ENCODE measurements at regions not wholly inside any gene's neighbourhood (a gene's known extent, or its start where the extent isn't known, plus 50 kb on each side); places are given as distances from the start of the nearest gene placed in this dataset.

DNA sequence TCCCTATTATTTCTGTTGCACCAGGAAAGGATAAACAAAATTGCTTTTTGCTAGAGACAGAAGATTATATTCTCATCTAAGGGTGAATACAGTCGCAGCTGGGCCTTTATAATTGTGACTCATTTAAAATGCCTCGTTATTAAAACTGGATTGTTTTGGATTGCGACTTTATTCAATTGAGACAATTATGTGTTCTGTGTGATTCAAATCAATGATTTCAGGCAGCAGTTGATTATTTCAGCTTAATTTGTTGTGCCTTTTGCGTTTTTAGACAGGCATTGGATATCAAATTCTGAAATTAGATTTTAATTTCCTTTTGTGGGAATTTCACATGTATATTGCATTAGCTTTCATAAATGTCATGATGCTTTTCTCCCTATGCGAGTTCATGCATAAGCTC, 778.1 kb upstream of the SOX11 start:
- Mint-ChIP-seq H3K27ac (no peak overlapping the region), H3K27me3 (ENCODE audit: insufficient read depth, low read depth) (no peaks in the 10 kb centered on the region), H3K4me3 (no peak overlapping the region), H3K4me1 (no peaks in the 10 kb centered on the region), H3K9me3 (peaks cover 3% of the 10 kb centered on the region), H3K36me3 (no peaks in the 10 kb centered on the region)
- no peaks in the 10 kb centered on the region for H3K79me2 ChIP-seq (ENCODE audit: low read depth)
- H3K27ac ChIP-seq, result no peak overlapping the region
- no peak overlapping the region for H3K4me3 ChIP-seq
- H3K9me3 ChIP-seq (ENCODE audit: low read depth), result no peaks in the 10 kb centered on the region
- H3K36me3 ChIP-seq, result no peaks in the 10 kb centered on the region
- H4K20me1 ChIP-seq (ENCODE audit: low read depth), result no peaks in the 10 kb centered on the region
- no peaks in the 10 kb centered on the region for H3K27me3 ChIP-seq
- H3F3A ChIP-seq (ENCODE audit: low read depth), result no peaks in the 10 kb centered on the region
- H3K9ac ChIP-seq, result no peak overlapping the region
- H2AFZ ChIP-seq (replicated peaks), result no peak overlapping the region
- TF ChIP-seq, protein P1, sequence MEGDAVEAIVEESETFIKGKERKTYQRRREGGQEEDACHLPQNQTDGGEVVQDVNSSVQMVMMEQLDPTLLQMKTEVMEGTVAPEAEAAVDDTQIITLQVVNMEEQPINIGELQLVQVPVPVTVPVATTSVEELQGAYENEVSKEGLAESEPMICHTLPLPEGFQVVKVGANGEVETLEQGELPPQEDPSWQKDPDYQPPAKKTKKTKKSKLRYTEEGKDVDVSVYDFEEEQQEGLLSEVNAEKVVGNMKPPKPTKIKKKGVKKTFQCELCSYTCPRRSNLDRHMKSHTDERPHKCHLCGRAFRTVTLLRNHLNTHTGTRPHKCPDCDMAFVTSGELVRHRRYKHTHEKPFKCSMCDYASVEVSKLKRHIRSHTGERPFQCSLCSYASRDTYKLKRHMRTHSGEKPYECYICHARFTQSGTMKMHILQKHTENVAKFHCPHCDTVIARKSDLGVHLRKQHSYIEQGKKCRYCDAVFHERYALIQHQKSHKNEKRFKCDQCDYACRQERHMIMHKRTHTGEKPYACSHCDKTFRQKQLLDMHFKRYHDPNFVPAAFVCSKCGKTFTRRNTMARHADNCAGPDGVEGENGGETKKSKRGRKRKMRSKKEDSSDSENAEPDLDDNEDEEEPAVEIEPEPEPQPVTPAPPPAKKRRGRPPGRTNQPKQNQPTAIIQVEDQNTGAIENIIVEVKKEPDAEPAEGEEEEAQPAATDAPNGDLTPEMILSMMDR (IDR thresholded peaks at IDR 0.05), result no peak
- no peak overlapping the region for H3K4me2 ChIP-seq
- DNase-seq (ENCODE audit: low spot score), result no peak
- H3K4me1 ChIP-seq, result no peaks in the 10 kb centered on the region

- Histone ChIP-seq H3K79me2 (ENCODE audit: low read depth) (no peaks in the 10 kb centered on the region), H2AFZ (replicated peaks) (no peak overlapping the region), H3F3A (ENCODE audit: low read depth) (no peaks in the 10 kb centered on the region), H4K20me1 (ENCODE audit: low read depth) (no peaks in the 10 kb centered on the region), H3K9ac (no peak overlapping the region), H3K4me1 (no peaks in the 10 kb centered on the region), H3K4me3 (no peak overlapping the region), H3K4me2 (no peak overlapping the region), H3K36me3 (no peaks in the 10 kb centered on the region), H3K9me3 (ENCODE audit: low read depth) (no peaks in the 10 kb centered on the region), H3K27ac (no peak overlapping the region), H3K27me3 (no peaks in the 10 kb centered on the region)
- no peak for DNase-seq (ENCODE audit: low spot score)
- no peak overlapping the region for H3K27ac Mint-ChIP-seq
- H3K4me1 Mint-ChIP-seq, result no peaks in the 10 kb centered on the region
- H3K36me3 Mint-ChIP-seq, result no peaks in the 10 kb centered on the region
- H3K27me3 Mint-ChIP-seq (ENCODE audit: insufficient read depth, low read depth), result no peaks in the 10 kb centered on the region
- H3K9me3 Mint-ChIP-seq, result peaks cover 3% of the 10 kb centered on the region
- TF ChIP-seq EZH2phosphoT487 (IDR thresholded peaks at IDR 0.05) (no peak), EZH2 (IDR thresholded peaks at IDR 0.05) (no peak)
- TF ChIP-seq, protein P1 (IDR thresholded peaks at IDR 0.05), result no peak
- H3K4me3 Mint-ChIP-seq, result no peak overlapping the region
Observed at GRCh38 chr2:4914551-4914950, 777.6 kb upstream of the SOX11 start.

- Histone ChIP-seq H3K36me3 (no peaks in the 10 kb centered on the region), H3K9ac (no peak overlapping the region), H3K4me2 (no peak overlapping the region), H3K9me3 (ENCODE audit: low read depth) (no peaks in the 10 kb centered on the region), H2AFZ (replicated peaks) (no peak overlapping the region), H3K27me3 (no peaks in the 10 kb centered on the region), H3K4me3 (no peak overlapping the region), H3F3A (ENCODE audit: low read depth) (no peaks in the 10 kb centered on the region), H3K4me1 (no peaks in the 10 kb centered on the region), H3K79me2 (ENCODE audit: low read depth) (no peaks in the 10 kb centered on the region), H3K27ac (no peak overlapping the region), H4K20me1 (ENCODE audit: low read depth) (no peaks in the 10 kb centered on the region)
- no peak overlapping the region for H3K4me3 Mint-ChIP-seq
- no peak overlapping the region for H3K27ac Mint-ChIP-seq
- H3K4me1 Mint-ChIP-seq, result no peaks in the 10 kb centered on the region
- H3K9me3 Mint-ChIP-seq, result peaks cover 3% of the 10 kb centered on the region
- H3K27me3 Mint-ChIP-seq (ENCODE audit: insufficient read depth, low read depth), result no peaks in the 10 kb centered on the region
- no peaks in the 10 kb centered on the region for H3K36me3 Mint-ChIP-seq
- TF ChIP-seq EZH2phosphoT487 (IDR thresholded peaks at IDR 0.05), result no peak
- no peak for TF ChIP-seq EZH2 (IDR thresholded peaks at IDR 0.05)
- TF ChIP-seq, protein P1 (IDR thresholded peaks at IDR 0.05), result no peak
- no peak for DNase-seq (ENCODE audit: low spot score)
Observed at GRCh38 chr2:4915357-4915756, 776.8 kb upstream of the SOX11 start.

DNA sequence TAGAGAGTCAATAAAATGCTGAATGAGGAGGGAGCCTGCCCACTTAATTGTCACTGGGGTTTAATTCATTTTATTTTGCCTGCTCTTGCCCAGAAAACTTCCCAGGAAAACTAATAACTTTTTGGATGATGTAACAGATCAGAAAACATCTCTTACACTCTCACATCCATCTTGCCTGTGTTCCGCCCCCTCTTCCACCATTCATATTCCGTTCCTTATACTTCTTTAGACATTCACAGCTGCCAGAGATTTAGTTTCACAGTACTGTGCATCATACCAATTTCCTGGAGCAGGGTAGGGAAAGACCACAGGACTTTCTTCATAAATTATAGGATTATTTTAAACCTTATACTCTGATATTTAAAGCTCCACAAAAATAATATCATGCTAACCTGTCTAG, 776.1 kb upstream of the SOX11 start:
- no peak overlapping the region for H3K27ac Mint-ChIP-seq
- Histone ChIP-seq H4K20me1 (ENCODE audit: low read depth) (no peaks in the 10 kb centered on the region), H3F3A (ENCODE audit: low read depth) (no peaks in the 10 kb centered on the region), H3K9me3 (ENCODE audit: low read depth) (no peaks in the 10 kb centered on the region), H3K36me3 (no peaks in the 10 kb centered on the region), H3K4me1 (no peaks in the 10 kb centered on the region), H3K9ac (no peak overlapping the region), H3K27me3 (no peaks in the 10 kb centered on the region), H3K79me2 (ENCODE audit: low read depth) (no peaks in the 10 kb centered on the region), H2AFZ (replicated peaks) (no peak overlapping the region), H3K27ac (no peak overlapping the region), H3K4me3 (no peak overlapping the region), H3K4me2 (no peak overlapping the region)
- H3K4me1 Mint-ChIP-seq, result no peaks in the 10 kb centered on the region
- no peaks in the 10 kb centered on the region for H3K27me3 Mint-ChIP-seq (ENCODE audit: insufficient read depth, low read depth)
- no peak overlapping the region for H3K4me3 Mint-ChIP-seq
- no peaks in the 10 kb centered on the region for H3K36me3 Mint-ChIP-seq
- TF ChIP-seq EZH2 (IDR thresholded peaks at IDR 0.05) (no peak), EZH2phosphoT487 (IDR thresholded peaks at IDR 0.05) (no peak)
- TF ChIP-seq, protein P1 (IDR thresholded peaks at IDR 0.05), result no peak
- H3K9me3 Mint-ChIP-seq, result peaks cover 3% of the 10 kb centered on the region
- DNase-seq (ENCODE audit: low spot score), result no peak

All from neural progenitor cell (in vitro differentiated cells).